ENCODE measurements at regions not wholly inside any gene's neighbourhood (a gene's known extent, or its start where the extent isn't known, plus 50 kb on each side); places are given as distances from the start of the nearest gene placed in this dataset.

GRCh38 chr2:58871469-58872142 is 630.5 kb upstream of the FANCL start:
- TF ChIP-seq CTCF (IDR thresholded peaks at IDR 0.05): no peak
- no peaks in the 10 kb centered on the region for H3K36me3 ChIP-seq
- no peaks in the 10 kb centered on the region for H3K4me1 ChIP-seq (ENCODE audit: insufficient read depth)
- no peaks in the 10 kb centered on the region for H3K27me3 ChIP-seq
- H3K4me3 ChIP-seq: no peak overlapping the region
- no peak for DNase-seq
- WGBS, 3 donors: 88 to 94% (median 91%) methylated on average over 4 of the region's 4 CpGs
- intact Hi-C loops (cut with DNase I): loop anchor here in 1 of 4 donors (10.0 kb wide), 1 partner anchor 1907 kb away; no protein-coding TSS in a partner anchor
- H3K27ac ChIP-seq: no peak overlapping the region
- no peaks in the 10 kb centered on the region for H3K9me3 ChIP-seq

GRCh38 chr2:58870704-58871103 is 629.6 kb upstream of the FANCL start:
- Histone ChIP-seq H3K4me1 (ENCODE audit: insufficient read depth) (no peaks in the 10 kb centered on the region), H3K9me3 (no peaks in the 10 kb centered on the region), H3K36me3 (no peaks in the 10 kb centered on the region), H3K27me3 (no peaks in the 10 kb centered on the region), H3K4me3 (no peak overlapping the region), H3K27ac (no peak overlapping the region)
- 59 to 62% (median 62%) methylated on average over 2 of the region's 2 CpGs for WGBS, 3 donors
- TF ChIP-seq EP300 (IDR thresholded peaks at IDR 0.05) (no peak), POLR2A (IDR thresholded peaks at IDR 0.05) (no peak)
- intact Hi-C loops (cut with DNase I): loop anchor here in 1 of 4 donors (10.0 kb wide), 1 partner anchor 1906 kb away; no protein-coding TSS in a partner anchor
- no peak for DNase-seq

GRCh38 chr2:58866946-58867345 is 625.8 kb upstream of the FANCL start:
- Histone ChIP-seq H3K27me3 (no peaks in the 10 kb centered on the region), H3K4me3 (no peak overlapping the region), H3K9me3 (no peaks in the 10 kb centered on the region), H3K27ac (no peak overlapping the region), H3K4me1 (ENCODE audit: insufficient read depth) (no peaks in the 10 kb centered on the region), H3K36me3 (no peaks in the 10 kb centered on the region)
- intact Hi-C loops (cut with DNase I): no loop called here
- 72 to 90% (median 76%) methylated on average over 1 of the region's 1 CpG for WGBS, 3 donors
- no peak for TF ChIP-seq CTCF (IDR thresholded peaks at IDR 0.05)
- TF ChIP-seq POLR2A (IDR thresholded peaks at IDR 0.05): no peak
- no peak for TF ChIP-seq EP300 (IDR thresholded peaks at IDR 0.05)
- no peak for DNase-seq

- H3K36me3 ChIP-seq: no peaks in the 10 kb centered on the region
- DNase-seq: no peak
- intact Hi-C loops (cut with DNase I): no loop called here
- no peaks in the 10 kb centered on the region for H3K27me3 ChIP-seq
- WGBS, 3 donors: 45 to 58% (median 48%) methylated on average over 1 of the region's 1 CpG
- no peak overlapping the region for H3K27ac ChIP-seq
- H3K4me3 ChIP-seq: no peak overlapping the region
- TF ChIP-seq CTCF (IDR thresholded peaks at IDR 0.05) (no peak), EP300 (IDR thresholded peaks at IDR 0.05) (no peak), POLR2A (IDR thresholded peaks at IDR 0.05) (no peak)
- H3K4me1 ChIP-seq (ENCODE audit: insufficient read depth): no peaks in the 10 kb centered on the region
- no peaks in the 10 kb centered on the region for H3K9me3 ChIP-seq
Observed at GRCh38 chr2:58866527-58866926, 625.4 kb upstream of the FANCL start.

- Histone ChIP-seq H3K27ac (no peak overlapping the region), H3K27me3 (no peaks in the 10 kb centered on the region), H3K9me3 (no peaks in the 10 kb centered on the region), H3K4me3 (no peak overlapping the region), H3K36me3 (no peaks in the 10 kb centered on the region), H3K4me1 (ENCODE audit: insufficient read depth) (no peaks in the 10 kb centered on the region)
- DNase-seq: no peak
- WGBS, 3 donors: 33 to 43% (median 33%) methylated on average over 6 of the region's 6 CpGs
- intact Hi-C loops (cut with DNase I): no loop called here
- no peak for TF ChIP-seq CTCF (IDR thresholded peaks at IDR 0.05)
- no peak for TF ChIP-seq EP300 (IDR thresholded peaks at IDR 0.05)
Observed at GRCh38 chr2:58866040-58866439, 624.9 kb upstream of the FANCL start.
